ENCODE measurements at regions not wholly inside any gene's neighbourhood (a gene's known extent, or its start where the extent isn't known, plus 50 kb on each side); places are given as distances from the start of the nearest gene placed in this dataset.

DNA sequence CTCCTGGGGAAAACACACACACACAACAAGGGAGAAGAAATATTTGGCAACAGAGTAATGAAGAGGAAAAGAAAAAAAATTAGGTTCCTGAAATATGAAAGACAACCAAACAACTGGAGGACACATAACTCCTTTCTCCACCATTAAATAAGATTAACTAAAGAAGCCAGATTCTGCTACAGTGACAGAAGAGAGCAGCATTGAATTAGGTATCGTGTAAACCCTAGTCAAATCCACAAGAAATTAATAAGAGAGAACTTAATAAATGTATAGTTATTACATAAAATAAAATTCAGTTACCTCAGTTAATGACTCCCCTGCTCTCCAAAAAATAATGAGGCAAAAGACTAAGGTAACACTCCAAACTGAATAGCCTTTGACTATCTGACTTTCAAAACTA, 306.7 kb downstream of the CRPPA start:
- TF ChIP-seq, protein P1, sequence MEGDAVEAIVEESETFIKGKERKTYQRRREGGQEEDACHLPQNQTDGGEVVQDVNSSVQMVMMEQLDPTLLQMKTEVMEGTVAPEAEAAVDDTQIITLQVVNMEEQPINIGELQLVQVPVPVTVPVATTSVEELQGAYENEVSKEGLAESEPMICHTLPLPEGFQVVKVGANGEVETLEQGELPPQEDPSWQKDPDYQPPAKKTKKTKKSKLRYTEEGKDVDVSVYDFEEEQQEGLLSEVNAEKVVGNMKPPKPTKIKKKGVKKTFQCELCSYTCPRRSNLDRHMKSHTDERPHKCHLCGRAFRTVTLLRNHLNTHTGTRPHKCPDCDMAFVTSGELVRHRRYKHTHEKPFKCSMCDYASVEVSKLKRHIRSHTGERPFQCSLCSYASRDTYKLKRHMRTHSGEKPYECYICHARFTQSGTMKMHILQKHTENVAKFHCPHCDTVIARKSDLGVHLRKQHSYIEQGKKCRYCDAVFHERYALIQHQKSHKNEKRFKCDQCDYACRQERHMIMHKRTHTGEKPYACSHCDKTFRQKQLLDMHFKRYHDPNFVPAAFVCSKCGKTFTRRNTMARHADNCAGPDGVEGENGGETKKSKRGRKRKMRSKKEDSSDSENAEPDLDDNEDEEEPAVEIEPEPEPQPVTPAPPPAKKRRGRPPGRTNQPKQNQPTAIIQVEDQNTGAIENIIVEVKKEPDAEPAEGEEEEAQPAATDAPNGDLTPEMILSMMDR (IDR thresholded peaks at IDR 0.05; ENCODE audit: low read depth, low read length, missing input control) = peak; percentile 25
- no peak for TF ChIP-seq TAF1 (conservative IDR thresholded peaks at IDR 0.05)

All from liver (tissue), 3 donors.